Mesothelial cell of epicardium (in vitro differentiated cells): ENCODE measurements at regions not wholly inside any gene's neighbourhood (a gene's known extent, or its start where the extent isn't known, plus 50 kb on each side); places are given as distances from the start of the nearest gene placed in this dataset.

Source experiments
- DNase-seq, 2 experiments: peaks; one replicate each; pipeline ENCODE4 v3.0.0; 2021; ENCODE audit warnings: low spot score in 2 of 2; ENCODE audit not compliant: unreplicated experiment in 2 of 2
- H3K27ac Mint-ChIP-seq: 2 replicates; pipeline ENCODE4 v1.8.0; 2021; ENCODE audit warnings: mixed read lengths
- H3K27me3 Mint-ChIP-seq: 2 replicates; pipeline ENCODE4 v1.8.0; 2021; ENCODE audit warnings: low read depth, mixed read lengths
- H3K36me3 Mint-ChIP-seq: 2 replicates; pipeline ENCODE4 v1.8.0; 2021; ENCODE audit warnings: mixed read lengths
- H3K4me1 Mint-ChIP-seq: 2 replicates; pipeline ENCODE4 v1.8.0; 2021; ENCODE audit warnings: mixed read lengths
- H3K4me3 Mint-ChIP-seq: 2 replicates; pipeline ENCODE4 v1.8.0; 2021; ENCODE audit warnings: mild to moderate bottlenecking, moderate library complexity, mixed read lengths
- H3K9me3 Mint-ChIP-seq: 2 replicates; pipeline ENCODE4 v1.8.0; 2021; ENCODE audit warnings: mixed read lengths
- CTCF ChIP-seq: fragments of 200-600 bp; sonication (generic); IDR thresholded peaks from one replicate; pipeline ENCODE4 v1.5.0; 2021; ENCODE audit warnings: antibody characterized with exemption; ENCODE audit not compliant: unreplicated experiment

GRCh38 chr22:23495614-23496444, 84.3 kb downstream of the IGLL1 start:
- TF ChIP-seq CTCF = no peak
- Mint-ChIP-seq H3K9me3 (no peaks in the 10 kb centered on the region), H3K36me3 (no peaks in the 10 kb centered on the region), H3K4me1 (peaks cover 26% of the 10 kb centered on the region), H3K27ac (peak overlapping the region; percentile 60), H3K4me3 (no peak overlapping the region), H3K27me3 (no peaks in the 10 kb centered on the region)
- DNase-seq = peak in 1 of 2 experiments; percentile 27

- H3K27me3 Mint-ChIP-seq = no peaks in the 10 kb centered on the region
- H3K27ac Mint-ChIP-seq = peak overlapping the region; percentile 33
- H3K36me3 Mint-ChIP-seq = no peaks in the 10 kb centered on the region
These were observed 85.2 kb downstream of the IGLL1 start for GRCh38 chr22:23494930-23495266.

GRCh38 chr22:23485490-23485889, 94.6 kb downstream of the IGLL1 start:
- Mint-ChIP-seq H3K4me3 (no peak overlapping the region), H3K9me3 (no peaks in the 10 kb centered on the region), H3K27me3 (no peaks in the 10 kb centered on the region), H3K27ac (no peak overlapping the region), H3K4me1 (peaks cover 15% of the 10 kb centered on the region), H3K36me3 (no peaks in the 10 kb centered on the region)
- DNase-seq = peak in 1 of 2 experiments; percentile 14
- TF ChIP-seq CTCF = no peak

More at GRCh38 chr22:23494930-23495266, 85.2 kb downstream of the IGLL1 start:
- Mint-ChIP-seq H3K9me3 (no peaks in the 10 kb centered on the region), H3K4me3 (no peak overlapping the region), H3K4me1 (peaks cover 17% of the 10 kb centered on the region)
- no peak for TF ChIP-seq CTCF
- DNase-seq = no peak

GRCh38 chr22:23484651-23485050, 95.4 kb downstream of the IGLL1 start:
- no peak overlapping the region for H3K27ac Mint-ChIP-seq
- no peaks in the 10 kb centered on the region for H3K27me3 Mint-ChIP-seq

GRCh38 chr22:23481369-23481768, 98.7 kb downstream of the IGLL1 start:
- no peak for TF ChIP-seq CTCF
- H3K27me3 Mint-ChIP-seq = no peaks in the 10 kb centered on the region

More at GRCh38 chr22:23484651-23485050, 95.4 kb downstream of the IGLL1 start:
- DNase-seq = no peak
- Mint-ChIP-seq H3K36me3 (no peaks in the 10 kb centered on the region), H3K4me3 (no peak overlapping the region), H3K9me3 (no peaks in the 10 kb centered on the region), H3K4me1 (peaks cover 15% of the 10 kb centered on the region)
- TF ChIP-seq CTCF = no peak

More at GRCh38 chr22:23481369-23481768, 98.7 kb downstream of the IGLL1 start:
- DNase-seq = no peak
- Mint-ChIP-seq H3K4me1 (peaks cover 7% of the 10 kb centered on the region), H3K9me3 (peaks cover 15% of the 10 kb centered on the region), H3K4me3 (no peak overlapping the region), H3K27ac (no peak overlapping the region), H3K36me3 (peaks cover 2% of the 10 kb centered on the region)
